Fibroblast of lung (primary cell): ENCODE measurements at regions not wholly inside any gene's neighbourhood (a gene's known extent, or its start where the extent isn't known, plus 50 kb on each side); places are given as distances from the start of the nearest gene placed in this dataset.
"Not testable (repeated sequence)": the region's sequence is repeated elsewhere in the genome, so short reads cannot be mapped to it uniquely, and the experiment has no call there.

ENCODE experiments used
- DNase-seq, 2 donors: peaks; one replicate each; pipeline versions ENCODE4 v3.0.0 to v3.0.0-alpha.2; 2010; ENCODE audit warnings: low read depth in 2 of 2
- H2AFZ ChIP-seq: 2 replicates; pipeline ENCODE4 v1.5.1; 2012; ENCODE audit warnings: low read length, control low read depth, inconsistent platforms
- H3K27ac ChIP-seq: 2 replicates; pipeline ENCODE4 v1.5.1; 2011; ENCODE audit warnings: low read length, control low read depth; ENCODE audit not compliant: insufficient read depth
- H3K27me3 ChIP-seq: 2 replicates; pipeline ENCODE4 v1.5.1; 2011; ENCODE audit warnings: mild to moderate bottlenecking, low read length; ENCODE audit not compliant: control insufficient read depth, insufficient read depth
- H3K36me3 ChIP-seq: 2 replicates; pipeline ENCODE4 v1.5.1; 2011; ENCODE audit warnings: low read length; ENCODE audit not compliant: control insufficient read depth, insufficient read depth
- H3K4me1 ChIP-seq: 2 replicates; pipeline ENCODE4 v1.5.1; 2011; ENCODE audit warnings: low read length; ENCODE audit not compliant: control insufficient read depth, insufficient read depth; ENCODE audit errors: extremely low read depth
- H3K4me2 ChIP-seq: 2 replicates; pipeline ENCODE4 v1.5.1; 2011; ENCODE audit warnings: low read length, control low read depth; ENCODE audit not compliant: insufficient read depth; ENCODE audit errors: extremely low read depth
- H3K4me3 ChIP-seq, 4 experiments: fragments of 200-600 bp in 1 of 4; sonication (generic) in 1 of 4; replicated peaks in 1 of 4; 2 replicates each; pipeline ENCODE4 v1.5.1; 2011 to 2016; ENCODE audit warnings: low read length in 4 of 4, low read depth in 3 of 4, mild to moderate bottlenecking in 3 of 4, control low read depth in 2 of 4, inconsistent platforms in 1 of 4, mixed read lengths in 1 of 4; ENCODE audit not compliant: insufficient read depth in 1 of 4; ENCODE audit errors: control extremely low read depth in 1 of 4
- H3K79me2 ChIP-seq: 2 replicates; pipeline ENCODE4 v1.5.1; 2012; ENCODE audit warnings: mild to moderate bottlenecking, low read length, inconsistent platforms; ENCODE audit not compliant: control insufficient read depth, insufficient read depth
- H3K9ac ChIP-seq: 2 replicates; pipeline ENCODE4 v1.5.1; 2011; ENCODE audit warnings: mild to moderate bottlenecking, low read length, control low read depth; ENCODE audit not compliant: insufficient read depth
- H3K9me3 ChIP-seq: 2 replicates; pipeline ENCODE4 v1.5.1; 2012; ENCODE audit warnings: low read depth, low read length; ENCODE audit not compliant: control insufficient read depth, insufficient read depth
- H4K20me1 ChIP-seq: 2 replicates; pipeline ENCODE4 v1.5.1; 2011; ENCODE audit warnings: low read length; ENCODE audit not compliant: control insufficient read depth, insufficient read depth; ENCODE audit errors: extremely low read depth
- CTCF ChIP-seq, 2 donors: IDR thresholded peaks in 1 of 2; conservative IDR thresholded peaks in 1 of 2; 1 replicate in 1 of 2; 2 replicates in 1 of 2; pipeline ENCODE4 v1.5.1; 2011 to 2012; ENCODE audit warnings: low read length in 2 of 2, control low read depth in 1 of 2, inconsistent platforms in 1 of 2, low read depth in 1 of 2, mild to moderate bottlenecking in 1 of 2
- EZH2 ChIP-seq: IDR thresholded peaks from 2 replicates; pipeline ENCODE4 v1.5.1; 2012; ENCODE audit warnings: low read length, control low read depth, mild to moderate bottlenecking; ENCODE audit errors: missing control alignments

- H3K27ac ChIP-seq: no peak overlapping the region
- no peaks in the 10 kb centered on the region for H3K4me1 ChIP-seq
- no peaks in the 10 kb centered on the region for H3K36me3 ChIP-seq
- H3K9ac ChIP-seq: no peak overlapping the region
- H3K9me3 ChIP-seq: no peaks in the 10 kb centered on the region
- no peak overlapping the region for H2AFZ ChIP-seq
- TF ChIP-seq EZH2 (no peak), CTCF (conservative IDR thresholded peaks at IDR 0.05 in 1 of 2, IDR thresholded peaks at IDR 0.05 in 1 of 2; ENCODE audit: low read depth in 1 of 2, low read length in 2 of 2) (no peak)
- H4K20me1 ChIP-seq: no peaks in the 10 kb centered on the region
- no peak overlapping the region for H3K4me3 ChIP-seq
- no peaks in the 10 kb centered on the region for H3K27me3 ChIP-seq
- H3K4me2 ChIP-seq: no peak overlapping the region
- H3K79me2 ChIP-seq: no peaks in the 10 kb centered on the region
- no peak for DNase-seq
These were observed 424.4 kb upstream of the LMO3 start for GRCh38 chr12:17030338-17030737.

DNA sequence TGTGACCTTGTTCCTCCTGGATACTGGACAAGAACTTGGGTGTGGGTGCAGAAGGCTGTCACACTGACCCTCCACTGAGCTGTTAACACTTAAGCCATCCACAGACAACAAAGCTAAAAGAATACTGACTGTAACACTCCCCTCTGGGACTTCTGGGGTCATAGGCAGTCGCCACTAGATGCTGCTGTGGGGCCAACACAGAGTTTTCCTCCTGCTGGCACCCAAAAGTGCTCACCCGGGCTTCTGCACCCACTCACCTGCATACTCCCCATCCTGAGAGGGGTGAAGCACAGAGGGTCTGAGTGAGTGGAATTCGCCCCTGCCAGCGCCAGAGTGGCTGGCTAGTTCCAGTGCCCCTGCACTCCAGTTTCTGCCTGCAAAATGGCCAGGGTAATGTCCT is 422.4 kb upstream of the LMO3 start:
- TF ChIP-seq CTCF (conservative IDR thresholded peaks at IDR 0.05 in 1 of 2, IDR thresholded peaks at IDR 0.05 in 1 of 2; ENCODE audit: low read depth in 1 of 2, low read length in 2 of 2) (no peak), EZH2 (no peak)
- Histone ChIP-seq H3K4me3 (no peak overlapping the region), H3K36me3 (no peaks in the 10 kb centered on the region)

DNA sequence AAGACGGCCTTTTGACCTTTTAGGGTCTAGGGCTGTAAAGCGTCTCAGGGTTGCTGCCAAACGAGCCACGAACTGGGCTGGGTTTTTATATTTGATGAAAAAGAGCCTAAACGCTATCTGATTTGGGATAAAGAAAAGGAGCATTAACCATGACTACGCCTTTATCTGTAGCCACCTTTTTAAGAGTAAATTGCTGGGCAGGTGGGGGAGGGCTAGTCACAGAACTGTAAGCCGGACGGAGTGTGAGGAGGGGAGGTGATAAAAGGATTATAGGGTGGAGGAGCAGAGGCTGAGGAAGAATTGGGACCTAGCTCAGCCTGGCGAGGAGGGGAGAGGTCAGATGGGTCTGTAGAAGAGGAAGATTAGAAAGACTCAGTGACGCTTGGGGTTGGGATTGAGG is 419.5 kb upstream of the LMO3 start:
- not testable (repeated sequence) for H3K36me3 ChIP-seq

More for the DNA sequence above, 422.4 kb upstream of the LMO3 start:
- DNase-seq: no peak
- Histone ChIP-seq H3K4me1 (no peaks in the 10 kb centered on the region), H2AFZ (no peak overlapping the region), H4K20me1 (no peaks in the 10 kb centered on the region), H3K9ac (no peak overlapping the region), H3K4me2 (no peak overlapping the region), H3K27ac (no peak overlapping the region), H3K27me3 (no peaks in the 10 kb centered on the region), H3K9me3 (no peaks in the 10 kb centered on the region), H3K79me2 (no peaks in the 10 kb centered on the region)

More for the DNA sequence above, 419.5 kb upstream of the LMO3 start:
- H2AFZ ChIP-seq, H3K4me2 ChIP-seq, H3K9ac ChIP-seq, H3K9me3 ChIP-seq, H3K27me3 ChIP-seq, DNase-seq, H3K27ac ChIP-seq, H3K4me1 ChIP-seq, H3K79me2 ChIP-seq, H4K20me1 ChIP-seq, H3K4me3 ChIP-seq: not testable (repeated sequence)
